ENCODE measurements at regions not wholly inside any gene's neighbourhood (a gene's known extent, or its start where the extent isn't known, plus 50 kb on each side); places are given as distances from the start of the nearest gene placed in this dataset.

DNA sequence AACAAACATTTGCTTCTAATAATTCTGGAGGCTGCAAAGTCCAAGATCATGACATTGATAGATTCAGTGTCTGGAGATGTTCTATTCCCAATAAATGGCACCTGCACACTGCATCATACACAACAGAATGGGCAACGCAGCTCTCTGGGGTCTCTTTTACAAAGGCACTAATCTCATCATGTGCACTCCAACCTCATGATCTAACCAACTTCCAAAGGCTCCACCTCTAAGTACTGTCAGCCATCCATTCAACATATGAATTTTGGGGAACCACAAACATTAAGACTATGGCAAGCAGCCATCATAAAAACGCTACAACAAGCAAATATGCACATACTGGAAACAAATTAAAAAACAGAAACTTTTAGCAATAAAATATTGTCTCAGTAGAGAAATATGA lies 121.1 kb downstream of the CYLC2 start:
- no peak overlapping the region for H3K4me3 Mint-ChIP-seq (ENCODE audit: unreplicated experiment)

DNA sequence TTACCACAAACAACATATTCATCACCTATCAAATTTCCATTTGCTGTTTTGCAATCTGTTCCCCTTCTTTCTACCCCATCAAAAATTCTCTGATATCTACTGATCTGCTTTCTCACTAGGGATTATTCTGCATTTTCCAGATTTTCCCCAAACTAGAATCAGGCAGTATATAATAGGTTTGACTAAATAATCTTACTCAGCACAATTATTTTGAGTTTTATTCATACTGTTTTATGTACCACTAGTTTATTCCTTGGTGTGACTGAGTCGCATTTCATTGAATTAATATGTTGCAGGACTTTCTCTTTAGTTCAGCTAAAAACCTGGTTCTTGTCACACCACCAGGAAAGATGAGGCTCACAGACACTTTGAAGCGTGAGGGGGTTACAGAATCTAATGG lies 131.4 kb downstream of the CYLC2 start:
- TF ChIP-seq CTCF (IDR thresholded peaks at IDR 0.05; ENCODE audit: unreplicated experiment): no peak
- no peak for DNase-seq (ENCODE audit: low spot score)
- H3K27me3 Mint-ChIP-seq (ENCODE audit: unreplicated experiment): no peaks in the 10 kb centered on the region
- no peak overlapping the region for H3K27ac Mint-ChIP-seq (ENCODE audit: unreplicated experiment)
- H3K36me3 Mint-ChIP-seq (ENCODE audit: low read depth, unreplicated experiment): no peaks in the 10 kb centered on the region
- H3K4me1 Mint-ChIP-seq (ENCODE audit: unreplicated experiment): no peaks in the 10 kb centered on the region
- no peak overlapping the region for H3K4me3 Mint-ChIP-seq (ENCODE audit: unreplicated experiment)
- H3K9me3 Mint-ChIP-seq (ENCODE audit: unreplicated experiment): peaks cover 12% of the 10 kb centered on the region

More for the DNA sequence above, 121.1 kb downstream of the CYLC2 start:
- no peak for DNase-seq (ENCODE audit: low spot score)
- Mint-ChIP-seq H3K4me1 (ENCODE audit: unreplicated experiment) (no peaks in the 10 kb centered on the region), H3K36me3 (ENCODE audit: low read depth, unreplicated experiment) (no peaks in the 10 kb centered on the region), H3K27ac (ENCODE audit: unreplicated experiment) (no peak overlapping the region), H3K27me3 (ENCODE audit: unreplicated experiment) (no peaks in the 10 kb centered on the region), H3K9me3 (ENCODE audit: unreplicated experiment) (peaks cover 10% of the 10 kb centered on the region)
- TF ChIP-seq CTCF (IDR thresholded peaks at IDR 0.05; ENCODE audit: unreplicated experiment): no peak

GRCh38 chr9:103139891-103140290 lies 144.8 kb downstream of the CYLC2 start:
- no peaks in the 10 kb centered on the region for H3K4me1 Mint-ChIP-seq (ENCODE audit: unreplicated experiment)
- H3K9me3 Mint-ChIP-seq (ENCODE audit: unreplicated experiment): peaks cover 4% of the 10 kb centered on the region
- DNase-seq (ENCODE audit: low spot score): no peak
- H3K36me3 Mint-ChIP-seq (ENCODE audit: low read depth, unreplicated experiment): no peaks in the 10 kb centered on the region
- TF ChIP-seq CTCF (IDR thresholded peaks at IDR 0.05; ENCODE audit: unreplicated experiment): no peak
- no peaks in the 10 kb centered on the region for H3K27me3 Mint-ChIP-seq (ENCODE audit: unreplicated experiment)
- H3K27ac Mint-ChIP-seq (ENCODE audit: unreplicated experiment): no peak overlapping the region
- no peak overlapping the region for H3K4me3 Mint-ChIP-seq (ENCODE audit: unreplicated experiment)

GRCh38 chr9:103152473-103152872 lies 157.3 kb downstream of the CYLC2 start:
- no peaks in the 10 kb centered on the region for H3K36me3 Mint-ChIP-seq (ENCODE audit: low read depth, unreplicated experiment)
- H3K27me3 Mint-ChIP-seq (ENCODE audit: unreplicated experiment): no peaks in the 10 kb centered on the region
- TF ChIP-seq CTCF (IDR thresholded peaks at IDR 0.05; ENCODE audit: unreplicated experiment): no peak
- no peaks in the 10 kb centered on the region for H3K4me1 Mint-ChIP-seq (ENCODE audit: unreplicated experiment)
- H3K9me3 Mint-ChIP-seq (ENCODE audit: unreplicated experiment): peaks cover 24% of the 10 kb centered on the region
- H3K27ac Mint-ChIP-seq (ENCODE audit: unreplicated experiment): no peak overlapping the region
- H3K4me3 Mint-ChIP-seq (ENCODE audit: unreplicated experiment): no peak overlapping the region
- DNase-seq (ENCODE audit: low spot score): no peak

- TF ChIP-seq CTCF (IDR thresholded peaks at IDR 0.05; ENCODE audit: unreplicated experiment): no peak
- no peak for DNase-seq (ENCODE audit: low spot score)
- Mint-ChIP-seq H3K4me3 (ENCODE audit: unreplicated experiment) (no peak overlapping the region), H3K27ac (ENCODE audit: unreplicated experiment) (no peak overlapping the region), H3K9me3 (ENCODE audit: unreplicated experiment) (peaks cover 7% of the 10 kb centered on the region), H3K27me3 (ENCODE audit: unreplicated experiment) (no peaks in the 10 kb centered on the region), H3K4me1 (ENCODE audit: unreplicated experiment) (no peaks in the 10 kb centered on the region), H3K36me3 (ENCODE audit: low read depth, unreplicated experiment) (peaks cover 3% of the 10 kb centered on the region)
Measured at GRCh38 chr9:103167530-103167929, 172.4 kb downstream of the CYLC2 start.
